ENCODE measurements at regions not wholly inside any gene's neighbourhood (a gene's known extent, or its start where the extent isn't known, plus 50 kb on each side); places are given as distances from the start of the nearest gene placed in this dataset.

GRCh38 chr18:10142496-10143160 is 228.8 kb downstream of the VAPA start:
- CTCF ChIA-PET = interaction anchor here (0.6 to 0.7 kb wide), 3 partner anchors 31 to 1132 kb away, joined by 3 to 4 read pairs (median 3); no protein-coding TSS in a partner anchor
- POLR2A ChIA-PET (ENCODE audit: low non-redundant PET) = no interaction called here
- no peak for TF ChIP-seq CTCF (conservative IDR thresholded peaks at IDR 0.05; ENCODE audit: low read depth)
- peak; percentile 30 for DNase-seq (ENCODE audit: low spot score)
- no peak overlapping the region for H3K27ac ChIP-seq

- ChIA-PET CTCF (interaction anchor here (0.7 kb wide), 1 partner anchor 1405 kb away, joined by 3 read pairs; no protein-coding TSS in a partner anchor), POLR2A (ENCODE audit: low non-redundant PET) (no interaction called here)
- no peak for DNase-seq (ENCODE audit: low spot score)
- no peak for TF ChIP-seq CTCF (conservative IDR thresholded peaks at IDR 0.05; ENCODE audit: low read depth)
- no peak overlapping the region for H3K27ac ChIP-seq
Measured at GRCh38 chr18:10143596-10143995, 229.8 kb downstream of the VAPA start.

GRCh38 chr18:10145546-10145945 is 231.7 kb downstream of the VAPA start:
- ChIA-PET POLR2A (ENCODE audit: low non-redundant PET) (no interaction called here), CTCF (interaction anchor here (0.8 kb wide), 1 partner anchor 28 kb away, joined by 3 read pairs; no protein-coding TSS in a partner anchor)
- no peak for TF ChIP-seq CTCF (conservative IDR thresholded peaks at IDR 0.05; ENCODE audit: low read depth)
- DNase-seq (ENCODE audit: low spot score) = no peak
- H3K27ac ChIP-seq = no peak overlapping the region

GRCh38 chr18:10147226-10147625 is 233.4 kb downstream of the VAPA start:
- TF ChIP-seq CTCF (conservative IDR thresholded peaks at IDR 0.05; ENCODE audit: low read depth) = no peak
- CTCF ChIA-PET = no interaction called here
- POLR2A ChIA-PET (ENCODE audit: low non-redundant PET) = no interaction called here
- H3K27ac ChIP-seq = no peak overlapping the region
- no peak for DNase-seq (ENCODE audit: low spot score)

- POLR2A ChIA-PET (ENCODE audit: low non-redundant PET) = no interaction called here
- DNase-seq (ENCODE audit: low spot score) = no peak
- H3K27ac ChIP-seq = no peak overlapping the region
- no peak for TF ChIP-seq CTCF (conservative IDR thresholded peaks at IDR 0.05; ENCODE audit: low read depth)
- CTCF ChIA-PET = no interaction called here
Measured at GRCh38 chr18:10147752-10148151, 233.9 kb downstream of the VAPA start.

GRCh38 chr18:10148189-10148929 is 234.5 kb downstream of the VAPA start:
- DNase-seq (ENCODE audit: low spot score) = no peak
- no peak for TF ChIP-seq CTCF (conservative IDR thresholded peaks at IDR 0.05; ENCODE audit: low read depth)
- ChIA-PET POLR2A (ENCODE audit: low non-redundant PET) (no interaction called here), CTCF (no interaction called here)
- no peak overlapping the region for H3K27ac ChIP-seq
